OCI-LY7 (cell line): ENCODE measurements at regions not wholly inside any gene's neighbourhood (a gene's known extent, or its start where the extent isn't known, plus 50 kb on each side); places are given as distances from the start of the nearest gene placed in this dataset.
"Not testable (repeated sequence)": the region's sequence is repeated elsewhere in the genome, so short reads cannot be mapped to it uniquely, and the experiment has no call there.

Experiments
- BruUV-seq: library from RNA; stranded (reverse); fragments of 400-500 nt; replicated peaks from 2 replicates; lab custom pipeline; 2021; lab: Mats Ljungman, UMichigan
- CTCF ChIA-PET: fragments of 300-600 bp; sonication (Branson Sonifier 250); formaldehyde crosslinking; loops from one replicate; lab custom pipeline; 2022; ENCODE audit warnings: antibody characterized with exemption; ENCODE audit not compliant: unreplicated experiment; lab: Charles Lee
- POLR2A ChIA-PET: fragments of 300-600 bp; sonication (Branson Sonifier 250); formaldehyde crosslinking; loops from one replicate; lab custom pipeline; 2022; ENCODE audit warnings: antibody characterized with exemption; lab: Charles Lee
- DNase-seq: peaks from one replicate; pipeline ENCODE4 v3.0.0-alpha.2; 2015; ENCODE audit warnings: low spot score
- H2AFZ ChIP-seq: fragments of 200-600 bp; sonication (generic), shearing (Covaris generic); 2 replicates; pipeline ENCODE4 v1.6.1; 2014; ENCODE audit warnings: mild to moderate bottlenecking, antibody characterized with exemption, low read length, moderate library complexity
- H3K27ac ChIP-seq: fragments of 200-600 bp; sonication (generic); 2 replicates; pipeline ENCODE4 v1.5.1; 2014; ENCODE audit warnings: mixed run types, low read depth, mild to moderate bottlenecking, moderate library complexity, low read length, inconsistent platforms; ENCODE audit not compliant: poor library complexity, severe bottlenecking
- H3K36me3 ChIP-seq: fragments of 200-600 bp; sonication (generic); 2 replicates; pipeline ENCODE4 v1.6.1; 2014; ENCODE audit warnings: mild to moderate bottlenecking, antibody characterized with exemption, low read length, moderate library complexity, mixed read lengths; ENCODE audit not compliant: insufficient read depth
- H3K4me1 ChIP-seq: fragments of 200-600 bp; sonication (generic); 2 replicates; pipeline ENCODE4 v1.5.1; 2014; ENCODE audit warnings: mild to moderate bottlenecking, low read length; ENCODE audit not compliant: insufficient read depth, poor library complexity, severe bottlenecking
- H3K4me2 ChIP-seq: fragments of 200-600 bp; sonication (generic); 2 replicates; pipeline ENCODE4 v1.6.1; 2014; ENCODE audit warnings: mild to moderate bottlenecking, low read length
- H3K4me3 ChIP-seq: fragments of 200-600 bp; sonication (generic); 2 replicates; pipeline ENCODE4 v1.5.1; 2014; ENCODE audit warnings: mild to moderate bottlenecking, low read depth, low read length; ENCODE audit not compliant: poor library complexity, severe bottlenecking
- H3K79me2 ChIP-seq: fragments of 200-600 bp; sonication (generic); 2 replicates; pipeline ENCODE4 v1.6.1; 2016; ENCODE audit warnings: low read depth, mild to moderate bottlenecking, low read length, moderate library complexity, mixed read lengths; ENCODE audit not compliant: insufficient read depth
- H3K9me2 ChIP-seq: fragments of 200-600 bp; sonication (generic); 2 replicates; pipeline ENCODE4 v1.6.1; 2016; ENCODE audit warnings: mild to moderate bottlenecking, low read length, mixed read lengths; ENCODE audit not compliant: insufficient read depth
- H3K9me3 ChIP-seq: fragments of 200-600 bp; sonication (generic); 2 replicates; pipeline ENCODE4 v1.6.1; 2014; ENCODE audit warnings: mild to moderate bottlenecking, mixed run types, low read length, mixed read lengths
- H4K20me1 ChIP-seq: fragments of 200-600 bp; sonication (generic); 2 replicates; pipeline ENCODE4 v1.6.1; 2014; ENCODE audit warnings: mild to moderate bottlenecking, antibody characterized with exemption, low read length, moderate library complexity, mixed read lengths; ENCODE audit not compliant: insufficient read depth
- EZH2phosphoT487 ChIP-seq: fragments of 200-600 bp; sonication (generic); IDR thresholded peaks from 2 replicates; pipeline ENCODE4 v1.6.1; 2018; ENCODE audit warnings: low read depth, borderline replicate concordance, mild to moderate bottlenecking, mixed run types, antibody characterized with exemption, low read length, moderate library complexity, mixed read lengths
- intact Hi-C: fragments of 100-400 bp; cut with micrococcal nuclease; formaldehyde crosslinking; loops from one replicate; pipeline ENCODE4 v1.10.0; 2022; ENCODE audit not compliant: unreplicated experiment
- TF ChIP-seq, protein P1 (sequence below): fragments of 200-600 bp; sonication (generic); conservative IDR thresholded peaks from 2 replicates; pipeline ENCODE4 v1.5.1; 2014; ENCODE audit warnings: mild to moderate bottlenecking, antibody characterized with exemption, low read length, moderate library complexity, mixed read lengths

GRCh38 chr17:72572604-72573491 is 452.0 kb downstream of the SOX9 start:
- H3K79me2 ChIP-seq = no peaks in the 10 kb centered on the region

DNA sequence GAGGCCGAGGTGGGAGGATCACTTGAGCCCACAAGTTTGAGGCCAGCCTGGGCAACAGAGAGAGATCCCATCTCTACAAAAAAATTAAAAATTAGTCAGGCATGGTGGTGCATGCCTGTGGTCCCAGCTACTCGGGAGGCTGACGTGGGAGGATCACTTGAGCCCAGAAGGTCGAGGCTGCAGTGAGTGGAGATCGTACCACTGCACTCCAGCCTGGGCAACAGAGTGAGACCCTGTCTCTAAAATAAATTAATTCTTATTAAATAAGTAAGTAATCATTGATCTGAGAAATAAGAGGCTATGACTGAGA is 452.6 kb downstream of the SOX9 start:
- H4K20me1 ChIP-seq, H3K4me2 ChIP-seq, H3K79me2 ChIP-seq, H2AFZ ChIP-seq, CTCF ChIA-PET, DNase-seq, H3K27ac ChIP-seq, H3K9me2 ChIP-seq, H3K4me3 ChIP-seq, BruUV-seq, H3K9me3 ChIP-seq, H3K4me1 ChIP-seq, intact Hi-C loops, H3K36me3 ChIP-seq, POLR2A ChIA-PET: not testable (repeated sequence)

More at GRCh38 chr17:72572604-72573491, 452.0 kb downstream of the SOX9 start:
- no peak for DNase-seq
- intact Hi-C loops = no loop called here
- H4K20me1 ChIP-seq = no peaks in the 10 kb centered on the region
- no TSS peak for BruUV-seq
- H2AFZ ChIP-seq = no peak overlapping the region
- TF ChIP-seq EZH2phosphoT487 = no peak
- TF ChIP-seq, protein P1, sequence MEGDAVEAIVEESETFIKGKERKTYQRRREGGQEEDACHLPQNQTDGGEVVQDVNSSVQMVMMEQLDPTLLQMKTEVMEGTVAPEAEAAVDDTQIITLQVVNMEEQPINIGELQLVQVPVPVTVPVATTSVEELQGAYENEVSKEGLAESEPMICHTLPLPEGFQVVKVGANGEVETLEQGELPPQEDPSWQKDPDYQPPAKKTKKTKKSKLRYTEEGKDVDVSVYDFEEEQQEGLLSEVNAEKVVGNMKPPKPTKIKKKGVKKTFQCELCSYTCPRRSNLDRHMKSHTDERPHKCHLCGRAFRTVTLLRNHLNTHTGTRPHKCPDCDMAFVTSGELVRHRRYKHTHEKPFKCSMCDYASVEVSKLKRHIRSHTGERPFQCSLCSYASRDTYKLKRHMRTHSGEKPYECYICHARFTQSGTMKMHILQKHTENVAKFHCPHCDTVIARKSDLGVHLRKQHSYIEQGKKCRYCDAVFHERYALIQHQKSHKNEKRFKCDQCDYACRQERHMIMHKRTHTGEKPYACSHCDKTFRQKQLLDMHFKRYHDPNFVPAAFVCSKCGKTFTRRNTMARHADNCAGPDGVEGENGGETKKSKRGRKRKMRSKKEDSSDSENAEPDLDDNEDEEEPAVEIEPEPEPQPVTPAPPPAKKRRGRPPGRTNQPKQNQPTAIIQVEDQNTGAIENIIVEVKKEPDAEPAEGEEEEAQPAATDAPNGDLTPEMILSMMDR = no peak
- H3K4me3 ChIP-seq = no peak overlapping the region
- no peaks in the 10 kb centered on the region for H3K4me1 ChIP-seq
- H3K27ac ChIP-seq = no peak overlapping the region
- H3K9me2 ChIP-seq = no peaks in the 10 kb centered on the region
- H3K36me3 ChIP-seq = no peaks in the 10 kb centered on the region
- ChIA-PET POLR2A (no interaction called here), CTCF (no interaction called here)
- H3K4me2 ChIP-seq = no peak overlapping the region
- no peaks in the 10 kb centered on the region for H3K9me3 ChIP-seq

- intact Hi-C loops = no loop called here
- no peak for TF ChIP-seq EZH2phosphoT487
- TF ChIP-seq, protein P1 = no peak
- Histone ChIP-seq H3K9me3 (no peaks in the 10 kb centered on the region), H3K36me3 (no peaks in the 10 kb centered on the region), H4K20me1 (no peaks in the 10 kb centered on the region), H2AFZ (no peak overlapping the region), H3K79me2 (no peaks in the 10 kb centered on the region), H3K4me3 (no peak overlapping the region), H3K4me2 (no peak overlapping the region), H3K4me1 (no peaks in the 10 kb centered on the region), H3K27ac (no peak overlapping the region), H3K9me2 (no peaks in the 10 kb centered on the region)
- CTCF ChIA-PET = no interaction called here
- no TSS peak for BruUV-seq
- POLR2A ChIA-PET = no interaction called here
- DNase-seq = no peak
These were observed 454.1 kb downstream of the SOX9 start for GRCh38 chr17:72574675-72575510.
